Osteoblast (primary cell): ENCODE measurements at regions not wholly inside any gene's neighbourhood (a gene's known extent, or its start where the extent isn't known, plus 50 kb on each side); places are given as distances from the start of the nearest gene placed in this dataset.

Experiments
- DNase-seq: peaks from one replicate; pipeline ENCODE4 v3.0.0; 2011; ENCODE audit warnings: low spot score, mixed read lengths; ENCODE audit not compliant: insufficient read length; ENCODE audit errors: missing footprints
- H2AFZ ChIP-seq: 2 replicates; pipeline ENCODE4 v1.6.0; 2011; ENCODE audit warnings: mild to moderate bottlenecking, low read length
- H3K27ac ChIP-seq: 2 replicates; pipeline ENCODE4 v1.5.1; 2011; ENCODE audit warnings: mild to moderate bottlenecking, low read depth, low read length, moderate library complexity
- H3K27me3 ChIP-seq: 2 replicates; pipeline ENCODE4 v1.6.0; 2012; ENCODE audit warnings: mild to moderate bottlenecking, control low read depth, inconsistent platforms, low read length, moderate library complexity; ENCODE audit not compliant: insufficient read depth
- H3K36me3 ChIP-seq: 2 replicates; pipeline ENCODE4 v1.5.1; 2011; ENCODE audit warnings: mild to moderate bottlenecking, low read length, control low read depth, moderate library complexity; ENCODE audit not compliant: insufficient read depth
- H3K4me1 ChIP-seq: 2 replicates; pipeline ENCODE4 v1.5.1; 2011; ENCODE audit warnings: mild to moderate bottlenecking, low read length, control low read depth, moderate library complexity; ENCODE audit not compliant: insufficient read depth
- H3K4me2 ChIP-seq: 2 replicates; pipeline ENCODE4 v1.6.0; 2011; ENCODE audit warnings: mild to moderate bottlenecking, low read length; ENCODE audit not compliant: insufficient read depth
- H3K4me3 ChIP-seq: fragments of 200-600 bp; sonication (generic); 3 replicates; pipeline ENCODE4 v1.5.1; 2012; ENCODE audit warnings: mild to moderate bottlenecking, low read length, inconsistent platforms; ENCODE audit not compliant: insufficient read depth
- H3K79me2 ChIP-seq: 2 replicates; pipeline ENCODE4 v1.6.0; 2012; ENCODE audit warnings: mild to moderate bottlenecking, low read length, control low read depth, inconsistent platforms; ENCODE audit not compliant: insufficient read depth
- H3K9me3 ChIP-seq: 2 replicates; pipeline ENCODE4 v1.5.1; 2011; ENCODE audit warnings: low read depth, low read length, control low read depth
- H4K20me1 ChIP-seq: 2 replicates; pipeline ENCODE4 v1.6.0; 2012; ENCODE audit warnings: mild to moderate bottlenecking, low read length, control low read depth; ENCODE audit not compliant: insufficient read depth
- CTCF ChIP-seq: IDR thresholded peaks from 2 replicates; pipeline ENCODE4 v1.5.1; 2011; ENCODE audit warnings: mild to moderate bottlenecking, low read depth, low read length, moderate library complexity; ENCODE audit errors: extremely low read depth

DNA sequence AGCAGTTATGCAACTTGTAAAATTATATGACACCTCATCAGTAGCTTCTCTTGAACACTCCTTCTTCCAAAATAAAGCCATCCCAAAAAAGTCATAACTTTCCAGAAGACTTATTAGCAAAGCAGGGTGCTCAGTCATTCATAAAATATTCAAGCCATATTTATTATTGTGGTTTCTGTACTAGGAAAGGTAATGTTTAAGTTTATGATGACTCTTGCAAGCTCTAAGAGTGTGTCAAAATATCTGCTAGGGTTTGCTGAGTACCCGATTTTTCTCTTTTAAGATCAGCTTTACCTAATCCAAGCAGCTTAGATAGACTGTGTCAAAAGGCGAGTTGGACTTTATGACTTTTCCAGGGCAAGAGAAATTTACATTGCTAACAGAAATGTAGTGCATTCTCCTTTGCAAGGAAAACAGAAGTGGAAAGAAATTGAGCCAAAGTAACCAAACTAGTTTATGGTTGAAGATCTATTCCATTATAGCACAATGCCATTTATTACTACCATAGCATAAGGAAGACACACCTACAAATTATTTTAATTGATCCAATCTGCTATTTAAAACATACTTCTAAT is 98.0 kb upstream of the SOX6 start:
- DNase-seq = no peak
- H4K20me1 ChIP-seq = no peaks in the 10 kb centered on the region
- H3K27ac ChIP-seq = no peak overlapping the region
- no peaks in the 10 kb centered on the region for H3K79me2 ChIP-seq
- no peak overlapping the region for H3K4me3 ChIP-seq
- no peaks in the 10 kb centered on the region for H3K36me3 ChIP-seq
- no peak overlapping the region for H2AFZ ChIP-seq
- TF ChIP-seq CTCF = no peak
- H3K27me3 ChIP-seq = no peaks in the 10 kb centered on the region
- no peak overlapping the region for H3K4me2 ChIP-seq
- no peaks in the 10 kb centered on the region for H3K4me1 ChIP-seq
- no peaks in the 10 kb centered on the region for H3K9me3 ChIP-seq

- Histone ChIP-seq H3K27me3 (no peaks in the 10 kb centered on the region), H3K4me3 (no peak overlapping the region), H2AFZ (no peak overlapping the region), H3K36me3 (no peaks in the 10 kb centered on the region), H3K4me1 (no peaks in the 10 kb centered on the region), H3K4me2 (no peak overlapping the region), H4K20me1 (no peaks in the 10 kb centered on the region), H3K27ac (no peak overlapping the region), H3K79me2 (no peaks in the 10 kb centered on the region), H3K9me3 (no peaks in the 10 kb centered on the region)
- no peak for TF ChIP-seq CTCF
- DNase-seq = no peak
Observed at GRCh38 chr11:16448123-16448717, 91.9 kb upstream of the SOX6 start.

DNA sequence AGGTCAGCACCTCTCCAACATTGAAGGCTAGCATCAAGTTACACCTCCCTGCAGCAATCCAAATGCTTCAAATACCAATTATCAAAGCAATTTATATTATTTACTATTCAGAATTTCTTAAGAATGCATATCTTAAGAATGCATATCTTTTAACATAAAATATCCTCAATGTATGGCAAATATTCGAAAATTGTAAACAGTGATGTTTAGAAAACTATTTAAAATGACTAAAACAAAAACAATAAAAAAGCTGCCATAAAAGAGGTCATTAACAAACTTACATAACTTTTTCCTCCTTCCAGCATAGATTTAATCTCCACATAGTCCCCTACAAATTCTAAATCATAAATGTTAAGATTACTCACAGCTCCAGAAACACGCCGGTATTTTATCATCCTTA is 85.1 kb upstream of the SOX6 start:
- Histone ChIP-seq H3K4me1 (no peaks in the 10 kb centered on the region), H3K9me3 (no peaks in the 10 kb centered on the region), H3K4me2 (no peak overlapping the region), H2AFZ (no peak overlapping the region), H3K27ac (no peak overlapping the region), H4K20me1 (no peaks in the 10 kb centered on the region), H3K4me3 (no peak overlapping the region), H3K79me2 (no peaks in the 10 kb centered on the region), H3K27me3 (no peaks in the 10 kb centered on the region), H3K36me3 (no peaks in the 10 kb centered on the region)
- no peak for DNase-seq
- no peak for TF ChIP-seq CTCF

DNA sequence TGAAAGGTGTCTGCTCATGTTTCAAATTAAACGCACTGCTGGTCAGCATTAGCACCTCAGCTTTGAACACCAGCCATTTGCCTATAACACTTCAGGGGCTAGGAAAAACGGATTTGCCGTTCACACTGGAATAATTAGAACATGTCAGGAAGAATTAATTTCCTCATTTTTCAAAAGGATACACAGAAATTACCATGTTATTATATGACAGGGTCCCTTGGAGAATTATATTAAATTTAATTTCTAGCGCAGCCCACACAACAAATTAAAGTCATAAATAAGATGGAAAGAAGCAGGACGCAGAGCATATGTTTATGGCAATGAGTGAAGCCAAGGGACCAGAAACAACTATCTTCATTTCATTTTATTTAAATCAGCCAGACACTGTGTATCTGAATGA is 83.8 kb upstream of the SOX6 start:
- H2AFZ ChIP-seq = no peak overlapping the region
- no peaks in the 10 kb centered on the region for H3K79me2 ChIP-seq
- no peak overlapping the region for H3K4me3 ChIP-seq
- H4K20me1 ChIP-seq = no peaks in the 10 kb centered on the region
- H3K27me3 ChIP-seq = no peaks in the 10 kb centered on the region
- no peak overlapping the region for H3K4me2 ChIP-seq
- DNase-seq = no peak
- H3K27ac ChIP-seq = no peak overlapping the region
- no peak for TF ChIP-seq CTCF
- no peaks in the 10 kb centered on the region for H3K9me3 ChIP-seq
- no peaks in the 10 kb centered on the region for H3K4me1 ChIP-seq
- H3K36me3 ChIP-seq = no peaks in the 10 kb centered on the region
